Esophagus muscularis mucosa (tissue), 4 donors: ENCODE measurements at regions not wholly inside any gene's neighbourhood (a gene's known extent, or its start where the extent isn't known, plus 50 kb on each side); places are given as distances from the start of the nearest gene placed in this dataset.

Experiments
- DNase-seq: peaks from one replicate; pipeline ENCODE4 v3.0.0-alpha.2; 2017; ENCODE audit errors: extremely low spot score
- H3K27ac ChIP-seq, 4 donors: fragments of 200-600 bp; sonication (generic); replicated peaks in 1 of 4; 1 replicate in 3 of 4; 2 replicates in 1 of 4; pipeline ENCODE4 v1.5.1; 2016 to 2019; ENCODE audit warnings: mild to moderate bottlenecking in 1 of 4
- H3K27me3 ChIP-seq, 4 donors: fragments of 200-600 bp; sonication (generic); one replicate each; pipeline versions ENCODE4 v1.5.1 to v1.6.0; 2016 to 2019
- H3K36me3 ChIP-seq, 4 donors: fragments of 200-600 bp; sonication (generic); one replicate each; pipeline ENCODE4 v1.5.1; 2016 to 2019
- H3K4me1 ChIP-seq, 4 donors: fragments of 200-600 bp; sonication (generic); one replicate each; pipeline ENCODE4 v1.5.1; 2016 to 2019
- H3K4me3 ChIP-seq, 4 donors: fragments of 200-600 bp; sonication (generic); 1 replicate in 2 of 4; 2 replicates in 2 of 4; pipeline ENCODE4 v1.5.1; 2016 to 2019; ENCODE audit warnings: mild to moderate bottlenecking in 4 of 4, moderate library complexity in 1 of 4
- H3K9me3 ChIP-seq, 4 donors: fragments of 200-600 bp; sonication (generic); 1 replicate in 3 of 4; 2 replicates in 1 of 4; pipeline ENCODE4 v1.5.1; 2016 to 2019
- CTCF ChIP-seq, 3 experiments: fragments of 200-600 bp in 2 of 3; fragments of 450-650 bp in 1 of 3; sonication (generic) in 2 of 3; IDR thresholded peaks; one replicate each; pipeline ENCODE4 v1.5.1; 2017 to 2019; ENCODE audit warnings: antibody characterized with exemption in 3 of 3, mild to moderate bottlenecking in 2 of 3, moderate library complexity in 1 of 3
- EP300 ChIP-seq: sonication (generic); formaldehyde crosslinking; IDR thresholded peaks from one replicate; pipeline ENCODE4 v1.6.1; 2017; ENCODE audit warnings: antibody characterized with exemption
- POLR2A ChIP-seq: fragments of 450-650 bp; IDR thresholded peaks from one replicate; pipeline ENCODE4 v1.6.1; 2017; ENCODE audit warnings: antibody characterized with exemption, moderate library complexity, mild to moderate bottlenecking, low read depth
- POLR2AphosphoS5 ChIP-seq, 2 donors: sonication (generic); formaldehyde crosslinking; IDR thresholded peaks; one replicate each; pipeline ENCODE4 v1.6.1; 2017; ENCODE audit warnings: antibody characterized with exemption in 2 of 2
- WGBS: methylation state at CpG from one replicate; pipeline ENCODE4 v1.1.5; 2018; 5-methylcytosine and 5-hydroxymethylcytosine counted together
- intact Hi-C: fragments of 100-400 bp; cut with DNase I; formaldehyde crosslinking; loops from one replicate; pipeline ENCODE4 v1.15.1; 2023

- Histone ChIP-seq H3K9me3 (peaks cover 0 to 19% (median 14%) of the 10 kb centered on the region in 4 donors), H3K36me3 (no peaks in the 10 kb centered on the region), H3K4me1 (no peaks in the 10 kb centered on the region), H3K4me3 (no peak overlapping the region), H3K27me3 (peaks cover 0 to 12% (median 0%) of the 10 kb centered on the region in 4 donors), H3K27ac (no peak overlapping the region)
- 72% methylated on average over 10 of the region's 10 CpGs for WGBS
- DNase-seq = no peak
- intact Hi-C loops = no loop called here
- TF ChIP-seq POLR2AphosphoS5 (IDR thresholded peaks at IDR 0.05) (no peak), POLR2A (no peak), EP300 (no peak), CTCF (IDR thresholded peaks at IDR 0.05) (no peak)
Observed at GRCh38 chr10:21203473-21204107, 306.5 kb upstream of the NEBL start.

- WGBS = 64% methylated on average over 5 of the region's 5 CpGs
- peaks cover 0 to 24% (median 18%) of the 10 kb centered on the region in 4 donors for H3K9me3 ChIP-seq
- intact Hi-C loops = no loop called here
Observed at GRCh38 chr10:21202776-21203462, 305.8 kb upstream of the NEBL start.

GRCh38 chr10:21199501-21199900 is 302.4 kb upstream of the NEBL start:
- Histone ChIP-seq H3K36me3 (no peaks in the 10 kb centered on the region), H3K27ac (no peak overlapping the region), H3K9me3 (peaks cover 0 to 20% (median 16%) of the 10 kb centered on the region in 4 donors), H3K27me3 (peaks cover 0 to 7% (median 0%) of the 10 kb centered on the region in 4 donors), H3K4me1 (no peaks in the 10 kb centered on the region), H3K4me3 (no peak overlapping the region)
- DNase-seq = no peak
- intact Hi-C loops = no loop called here
- TF ChIP-seq POLR2AphosphoS5 (IDR thresholded peaks at IDR 0.05) = no peak
- TF ChIP-seq EP300 = no peak
- no peak for TF ChIP-seq CTCF (IDR thresholded peaks at IDR 0.05)

More at GRCh38 chr10:21202776-21203462, 305.8 kb upstream of the NEBL start:
- Histone ChIP-seq H3K36me3 (no peaks in the 10 kb centered on the region), H3K27me3 (peaks cover 0 to 12% (median 0%) of the 10 kb centered on the region in 4 donors), H3K27ac (no peak overlapping the region), H3K4me3 (no peak overlapping the region), H3K4me1 (no peaks in the 10 kb centered on the region)
- no peak for DNase-seq
- no peak for TF ChIP-seq EP300

- no peaks in the 10 kb centered on the region for H3K4me1 ChIP-seq
- intact Hi-C loops = no loop called here
- WGBS = 88% methylated on average over 3 of the region's 3 CpGs
- H3K27ac ChIP-seq = no peak overlapping the region
- no peak for DNase-seq
- TF ChIP-seq EP300 (no peak), POLR2A (no peak), POLR2AphosphoS5 (IDR thresholded peaks at IDR 0.05) (no peak), CTCF (IDR thresholded peaks at IDR 0.05) (no peak)
- H3K27me3 ChIP-seq = no peaks in the 10 kb centered on the region
- peaks cover 0 to 20% (median 14%) of the 10 kb centered on the region in 4 donors for H3K9me3 ChIP-seq
- H3K36me3 ChIP-seq = no peaks in the 10 kb centered on the region
- no peak overlapping the region for H3K4me3 ChIP-seq
Observed at GRCh38 chr10:21197838-21198237, 300.7 kb upstream of the NEBL start.

GRCh38 chr10:21196822-21197395 is 299.8 kb upstream of the NEBL start:
- peaks cover 0 to 20% (median 14%) of the 10 kb centered on the region in 4 donors for H3K9me3 ChIP-seq
- no peaks in the 10 kb centered on the region for H3K4me1 ChIP-seq
- no peaks in the 10 kb centered on the region for H3K36me3 ChIP-seq
- no peak for TF ChIP-seq EP300
- TF ChIP-seq POLR2A = no peak
- TF ChIP-seq CTCF (IDR thresholded peaks at IDR 0.05) = no peak
- TF ChIP-seq POLR2AphosphoS5 (IDR thresholded peaks at IDR 0.05) = no peak
- intact Hi-C loops = no loop called here
- no peak overlapping the region for H3K27ac ChIP-seq
- 70% methylated on average over 5 of the region's 5 CpGs for WGBS
- no peak for DNase-seq
- H3K4me3 ChIP-seq = no peak overlapping the region
- H3K27me3 ChIP-seq = no peaks in the 10 kb centered on the region
